DND-41 (cell line): ENCODE measurements at regions not wholly inside any gene's neighbourhood (a gene's known extent, or its start where the extent isn't known, plus 50 kb on each side); places are given as distances from the start of the nearest gene placed in this dataset.

Experiments
- ATAC-seq: fragments of 200-7000 bp; cut with Tn5 transposase; 3 replicates; pipeline ENCODE4 v1.9.1; 2021; ENCODE audit warnings: low read depth; ENCODE audit not compliant: insufficient read depth
- DNase-seq: peaks from one replicate; pipeline ENCODE4 v3.0.0-alpha.2; 2020
- H2AFZ ChIP-seq: 2 replicates; pipeline ENCODE4 v1.6.0; 2012; ENCODE audit warnings: low read depth, low read length
- H3K27ac ChIP-seq: 2 replicates; pipeline ENCODE4 v1.5.1; 2012; ENCODE audit warnings: low read length, inconsistent platforms
- H3K27me3 ChIP-seq: fragments of 200-600 bp; sonication (generic); 2 replicates; pipeline ENCODE4 v1.6.0; 2012; ENCODE audit warnings: low read length, mild to moderate bottlenecking, inconsistent platforms; ENCODE audit not compliant: insufficient read depth, poor library complexity
- H3K36me3 ChIP-seq: 2 replicates; pipeline ENCODE4 v1.5.1; 2012; ENCODE audit warnings: low read length, inconsistent platforms; ENCODE audit not compliant: insufficient read depth
- H3K4me1 ChIP-seq: 2 replicates; pipeline ENCODE4 v1.5.1; 2012; ENCODE audit warnings: mild to moderate bottlenecking, low read length; ENCODE audit not compliant: insufficient read depth
- H3K4me2 ChIP-seq: 2 replicates; pipeline ENCODE4 v1.6.0; 2012; ENCODE audit warnings: mild to moderate bottlenecking, moderate library complexity, low read length, inconsistent platforms; ENCODE audit not compliant: insufficient read depth
- H3K4me3 ChIP-seq, 2 experiments: fragments of 200-600 bp in 1 of 2; shearing (Covaris generic) in 1 of 2; 2 replicates each; pipeline ENCODE4 v1.5.1; 2012 to 2016; ENCODE audit warnings: inconsistent platforms in 2 of 2, low read length in 2 of 2, mild to moderate bottlenecking in 2 of 2, low read depth in 1 of 2, moderate library complexity in 1 of 2
- H3K79me2 ChIP-seq: 2 replicates; pipeline ENCODE4 v1.6.0; 2012; ENCODE audit warnings: low read length, inconsistent platforms; ENCODE audit not compliant: insufficient read depth
- H3K9ac ChIP-seq: 2 replicates; pipeline ENCODE4 v1.6.0; 2012; ENCODE audit warnings: low read depth, mild to moderate bottlenecking, inconsistent platforms, low read length, moderate library complexity
- H3K9me3 ChIP-seq: 2 replicates; pipeline ENCODE4 v1.5.1; 2012; ENCODE audit warnings: low read length, moderate library complexity, mild to moderate bottlenecking, inconsistent platforms; ENCODE audit not compliant: insufficient read depth, severe bottlenecking
- H4K20me1 ChIP-seq: 2 replicates; pipeline ENCODE4 v1.6.0; 2012; ENCODE audit warnings: low read length; ENCODE audit not compliant: insufficient read depth
- EZH2 ChIP-seq: IDR thresholded peaks from 3 replicates; pipeline ENCODE4 v1.6.1; 2012; ENCODE audit warnings: borderline replicate concordance, low read depth, mild to moderate bottlenecking, moderate library complexity, low read length, inconsistent platforms; ENCODE audit not compliant: severe bottlenecking
- TF ChIP-seq, protein P1 (sequence below): IDR thresholded peaks from 2 replicates; pipeline ENCODE4 v1.5.1; 2012; ENCODE audit warnings: borderline replicate concordance, low read length, moderate library complexity, mild to moderate bottlenecking; ENCODE audit not compliant: poor library complexity, severe bottlenecking; ENCODE audit errors: extremely low read depth

DNA sequence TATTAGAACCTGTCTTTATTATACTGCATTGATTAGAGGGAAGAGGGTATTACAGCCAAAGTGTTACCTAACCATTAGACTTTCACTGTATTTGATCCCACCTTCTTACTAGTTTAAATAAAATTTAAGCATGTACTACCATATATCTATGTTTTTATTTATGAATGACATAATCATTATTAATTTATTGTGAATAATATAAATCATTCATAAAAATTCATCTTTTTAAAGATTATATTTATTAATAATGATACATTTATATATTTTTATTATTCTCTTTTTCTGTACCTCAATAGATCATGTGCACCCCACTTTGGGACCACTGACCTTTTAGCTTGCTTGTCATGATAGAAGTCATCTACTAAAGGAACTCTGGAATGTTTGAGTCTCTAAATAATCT is 223.5 kb upstream of the MARCKS start:
- H3K36me3 ChIP-seq, result no peaks in the 10 kb centered on the region
- H3K27me3 ChIP-seq, result no peaks in the 10 kb centered on the region
- ATAC-seq (no peak), DNase-seq (no peak)
- H2AFZ ChIP-seq, result no peak overlapping the region
- H3K27ac ChIP-seq, result no peak overlapping the region
- H3K79me2 ChIP-seq, result no peaks in the 10 kb centered on the region
- H3K9me3 ChIP-seq, result no peaks in the 10 kb centered on the region
- no peak overlapping the region for H3K4me3 ChIP-seq
- H3K4me1 ChIP-seq, result no peaks in the 10 kb centered on the region
- TF ChIP-seq EZH2, result no peak
- TF ChIP-seq, protein P1, sequence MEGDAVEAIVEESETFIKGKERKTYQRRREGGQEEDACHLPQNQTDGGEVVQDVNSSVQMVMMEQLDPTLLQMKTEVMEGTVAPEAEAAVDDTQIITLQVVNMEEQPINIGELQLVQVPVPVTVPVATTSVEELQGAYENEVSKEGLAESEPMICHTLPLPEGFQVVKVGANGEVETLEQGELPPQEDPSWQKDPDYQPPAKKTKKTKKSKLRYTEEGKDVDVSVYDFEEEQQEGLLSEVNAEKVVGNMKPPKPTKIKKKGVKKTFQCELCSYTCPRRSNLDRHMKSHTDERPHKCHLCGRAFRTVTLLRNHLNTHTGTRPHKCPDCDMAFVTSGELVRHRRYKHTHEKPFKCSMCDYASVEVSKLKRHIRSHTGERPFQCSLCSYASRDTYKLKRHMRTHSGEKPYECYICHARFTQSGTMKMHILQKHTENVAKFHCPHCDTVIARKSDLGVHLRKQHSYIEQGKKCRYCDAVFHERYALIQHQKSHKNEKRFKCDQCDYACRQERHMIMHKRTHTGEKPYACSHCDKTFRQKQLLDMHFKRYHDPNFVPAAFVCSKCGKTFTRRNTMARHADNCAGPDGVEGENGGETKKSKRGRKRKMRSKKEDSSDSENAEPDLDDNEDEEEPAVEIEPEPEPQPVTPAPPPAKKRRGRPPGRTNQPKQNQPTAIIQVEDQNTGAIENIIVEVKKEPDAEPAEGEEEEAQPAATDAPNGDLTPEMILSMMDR, result no peak
- no peak overlapping the region for H3K4me2 ChIP-seq
- no peak overlapping the region for H3K9ac ChIP-seq
- no peaks in the 10 kb centered on the region for H4K20me1 ChIP-seq

- no peak for TF ChIP-seq EZH2
- TF ChIP-seq, protein P1, result no peak
- H3K27ac ChIP-seq, result no peak overlapping the region
- no peak overlapping the region for H3K9ac ChIP-seq
- H3K79me2 ChIP-seq, result no peaks in the 10 kb centered on the region
- no peaks in the 10 kb centered on the region for H3K27me3 ChIP-seq
- ATAC-seq, result no peak
- H3K4me3 ChIP-seq, result no peak overlapping the region
- H4K20me1 ChIP-seq, result no peaks in the 10 kb centered on the region
- H3K4me1 ChIP-seq, result no peaks in the 10 kb centered on the region
- no peak overlapping the region for H3K4me2 ChIP-seq
- no peaks in the 10 kb centered on the region for H3K36me3 ChIP-seq
- no peak overlapping the region for H2AFZ ChIP-seq
- H3K9me3 ChIP-seq, result no peaks in the 10 kb centered on the region
- DNase-seq, result no peak
Measured at GRCh38 chr6:113634352-113635163, 222.6 kb upstream of the MARCKS start.

DNA sequence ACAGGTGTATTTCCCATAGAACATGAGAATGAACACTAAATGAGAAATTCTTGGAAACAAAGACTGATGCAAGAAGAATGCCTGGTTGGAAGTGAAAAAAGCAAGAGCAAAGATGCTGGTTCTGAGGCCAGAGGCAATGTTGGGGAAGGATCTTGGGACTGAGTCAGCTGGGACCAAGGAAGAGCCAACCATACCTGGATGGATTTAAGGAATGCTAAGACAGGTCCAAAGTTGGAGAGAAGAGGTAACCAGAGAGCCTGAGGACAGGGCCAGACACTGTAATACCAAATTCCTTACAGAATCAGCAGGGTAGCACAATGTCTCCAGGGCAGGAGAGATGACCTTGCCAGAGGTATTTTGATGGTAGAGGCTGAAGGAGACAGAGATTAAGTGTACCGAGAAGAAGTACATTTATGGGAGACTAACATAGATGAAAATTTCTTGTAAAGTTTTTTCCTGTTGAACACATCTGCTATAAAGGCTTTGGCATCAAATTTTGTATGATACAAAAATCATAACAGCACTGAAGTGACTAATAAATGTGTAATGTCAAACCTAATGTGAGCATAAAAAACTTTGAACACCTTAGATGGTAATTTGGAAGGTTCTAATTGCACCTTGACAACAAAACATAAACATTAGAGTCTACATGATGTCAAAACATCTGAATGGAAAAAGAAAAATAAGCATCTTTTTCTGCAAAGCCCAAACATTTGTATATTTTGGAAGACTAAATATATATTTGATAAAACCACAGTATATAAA is 221.7 kb upstream of the MARCKS start:
- no peak for DNase-seq
- no peak overlapping the region for H3K4me2 ChIP-seq
- ATAC-seq, result no peak
- H4K20me1 ChIP-seq, result no peaks in the 10 kb centered on the region
- H3K4me3 ChIP-seq, result no peak overlapping the region
- H3K27ac ChIP-seq, result no peak overlapping the region
- H3K9ac ChIP-seq, result no peak overlapping the region
- no peaks in the 10 kb centered on the region for H3K36me3 ChIP-seq
- H3K9me3 ChIP-seq, result no peaks in the 10 kb centered on the region
- no peaks in the 10 kb centered on the region for H3K27me3 ChIP-seq
- TF ChIP-seq EZH2, result no peak
- TF ChIP-seq, protein P1, result no peak
- H2AFZ ChIP-seq, result no peak overlapping the region
- H3K79me2 ChIP-seq, result no peaks in the 10 kb centered on the region
- H3K4me1 ChIP-seq, result no peaks in the 10 kb centered on the region
